GM18498 (cell line): ENCODE measurements at regions not wholly inside any gene's neighbourhood (a gene's known extent, or its start where the extent isn't known, plus 50 kb on each side); places are given as distances from the start of the nearest gene placed in this dataset.
"Not testable (repeated sequence)": the region's sequence is repeated elsewhere in the genome, so short reads cannot be mapped to it uniquely, and the experiment has no call there.

Experiments
- ATAC-seq: cut with Tn5 transposase; IDR thresholded peaks from one replicate; pipeline ENCODE4 v1.9.1; 2021; ENCODE audit warnings: mild to moderate bottlenecking, moderate library complexity; ENCODE audit not compliant: unreplicated experiment

- no peak for ATAC-seq
Observed at GRCh38 chr10:52368725-52369124, 54.6 kb downstream of the DKK1 start.

- ATAC-seq: not testable (repeated sequence)
Observed at GRCh38 chr10:52374207-52374606, 60.1 kb downstream of the DKK1 start.

GRCh38 chr10:52376694-52377354 lies 62.7 kb downstream of the DKK1 start:
- no peak for ATAC-seq

GRCh38 chr10:52378124-52378523 lies 64.0 kb downstream of the DKK1 start:
- no peak for ATAC-seq

GRCh38 chr10:52379287-52379686 lies 65.2 kb downstream of the DKK1 start:
- no peak for ATAC-seq

- ATAC-seq: no peak
Observed at GRCh38 chr10:52383088-52383487, 69.0 kb downstream of the DKK1 start.

GRCh38 chr10:52387744-52388143 lies 73.7 kb downstream of the DKK1 start:
- ATAC-seq: no peak

GRCh38 chr10:52390388-52390787 lies 76.3 kb downstream of the DKK1 start:
- no peak for ATAC-seq

GRCh38 chr10:52391927-52392602 lies 78.0 kb downstream of the DKK1 start:
- ATAC-seq: no peak

- ATAC-seq: no peak
Observed at GRCh38 chr10:52394246-52394645, 80.2 kb downstream of the DKK1 start.

- ATAC-seq: no peak
Observed at GRCh38 chr10:52400562-52400961, 86.5 kb downstream of the DKK1 start.

- ATAC-seq: not testable (repeated sequence)
Observed at GRCh38 chr10:52403801-52404200, 89.7 kb downstream of the DKK1 start.

GRCh38 chr10:52409195-52409594 lies 95.1 kb downstream of the DKK1 start:
- no peak for ATAC-seq

- ATAC-seq: no peak
Observed at GRCh38 chr10:52409928-52410327, 95.8 kb downstream of the DKK1 start.

- no peak for ATAC-seq
Observed at GRCh38 chr10:52410916-52411315, 96.8 kb downstream of the DKK1 start.

- no peak for ATAC-seq
Observed at GRCh38 chr10:52419281-52419680, 105.2 kb downstream of the DKK1 start.

GRCh38 chr10:52420656-52421055 lies 106.6 kb downstream of the DKK1 start:
- ATAC-seq: no peak

- ATAC-seq: no peak
Observed at GRCh38 chr10:52423369-52423768, 109.3 kb downstream of the DKK1 start.

GRCh38 chr10:52424341-52424740 lies 110.3 kb downstream of the DKK1 start:
- ATAC-seq: no peak

GRCh38 chr10:52434734-52435133 lies 120.7 kb downstream of the DKK1 start:
- no peak for ATAC-seq

GRCh38 chr10:52436664-52437063 lies 122.6 kb downstream of the DKK1 start:
- ATAC-seq: no peak

- ATAC-seq: peak; percentile 95
Observed at GRCh38 chr10:52437205-52437646, 123.1 kb downstream of the DKK1 start.

GRCh38 chr10:52438119-52438518 lies 124.0 kb downstream of the DKK1 start:
- no peak for ATAC-seq
